Activated naive CD8-positive, alpha-beta T cell treated with anti-CD3 and anti-CD28 coated beads, Interleukin-2, amount 50 U/mL, for 16 hours (primary cell): ENCODE measurements at regions not wholly inside any gene's neighbourhood (a gene's known extent, or its start where the extent isn't known, plus 50 kb on each side); places are given as distances from the start of the nearest gene placed in this dataset.

Source experiments
- DNase-seq: peaks from one replicate; pipeline ENCODE4 v3.0.0-alpha.2; 2020; ENCODE audit warnings: low read depth, low spot score

GRCh38 chr14:100673807-100674154 is 52.9 kb upstream of the DLK1 start:
- DNase-seq = no peak

- DNase-seq = no peak
Measured at GRCh38 chr14:100674428-100674827, 52.3 kb upstream of the DLK1 start.

- DNase-seq = no peak
Measured at GRCh38 chr14:100674897-100675619, 51.6 kb upstream of the DLK1 start.

GRCh38 chr14:100675699-100676684 is 50.7 kb upstream of the DLK1 start:
- no peak for DNase-seq
